ENCODE measurements at regions not wholly inside any gene's neighbourhood (a gene's known extent, or its start where the extent isn't known, plus 50 kb on each side); places are given as distances from the start of the nearest gene placed in this dataset.

DNA sequence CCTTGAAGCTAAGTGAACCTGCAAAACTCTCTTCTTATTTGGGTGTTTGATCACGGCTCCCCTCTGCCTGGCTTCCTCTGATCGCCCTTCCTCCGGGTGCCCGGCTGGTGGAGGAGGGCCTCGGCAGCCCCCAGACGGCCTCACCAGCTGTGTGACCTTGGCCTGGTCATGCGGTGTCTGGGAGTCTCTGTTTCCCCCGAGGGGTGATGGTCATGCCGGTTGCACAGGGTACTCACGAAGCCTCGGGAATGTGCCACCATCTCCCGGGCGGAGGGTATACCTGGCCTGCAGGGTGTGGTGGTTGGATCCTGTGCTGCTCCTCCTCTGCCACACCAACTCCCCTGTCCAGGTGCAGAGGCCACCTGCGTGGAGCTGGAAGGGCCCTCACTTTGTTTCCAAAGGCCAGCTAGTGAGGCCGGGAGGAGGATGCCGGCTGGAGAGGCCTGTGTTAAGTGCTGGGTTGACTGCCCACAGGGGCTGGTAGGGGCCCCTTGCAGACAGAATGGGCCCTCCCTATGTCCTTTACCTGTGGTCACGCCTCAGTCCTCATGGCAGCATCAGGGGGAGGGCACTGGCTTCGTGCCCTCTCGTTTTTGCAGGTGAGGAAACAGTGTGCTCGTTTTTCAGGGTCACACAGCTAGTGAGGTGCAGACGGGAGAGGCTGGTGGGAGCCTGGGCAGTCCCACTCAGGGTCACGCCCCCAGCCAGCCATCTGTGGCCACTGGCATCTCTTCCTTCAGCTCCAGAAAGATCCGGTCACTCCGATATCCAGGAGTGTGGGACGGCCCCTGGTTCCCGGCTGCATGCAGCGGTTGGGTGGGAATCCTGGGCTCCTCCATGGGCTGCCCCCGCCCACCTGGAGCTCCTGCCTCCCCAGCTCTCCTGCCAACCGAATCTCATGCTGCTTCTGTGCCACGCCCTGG lies 148.5 kb upstream of the GSE1 start:
- DNase-seq (ENCODE audit: low read depth): no peak
- H3K4me3 ChIP-seq (ENCODE audit: low read length): no peak overlapping the region
- TF ChIP-seq, protein P1, sequence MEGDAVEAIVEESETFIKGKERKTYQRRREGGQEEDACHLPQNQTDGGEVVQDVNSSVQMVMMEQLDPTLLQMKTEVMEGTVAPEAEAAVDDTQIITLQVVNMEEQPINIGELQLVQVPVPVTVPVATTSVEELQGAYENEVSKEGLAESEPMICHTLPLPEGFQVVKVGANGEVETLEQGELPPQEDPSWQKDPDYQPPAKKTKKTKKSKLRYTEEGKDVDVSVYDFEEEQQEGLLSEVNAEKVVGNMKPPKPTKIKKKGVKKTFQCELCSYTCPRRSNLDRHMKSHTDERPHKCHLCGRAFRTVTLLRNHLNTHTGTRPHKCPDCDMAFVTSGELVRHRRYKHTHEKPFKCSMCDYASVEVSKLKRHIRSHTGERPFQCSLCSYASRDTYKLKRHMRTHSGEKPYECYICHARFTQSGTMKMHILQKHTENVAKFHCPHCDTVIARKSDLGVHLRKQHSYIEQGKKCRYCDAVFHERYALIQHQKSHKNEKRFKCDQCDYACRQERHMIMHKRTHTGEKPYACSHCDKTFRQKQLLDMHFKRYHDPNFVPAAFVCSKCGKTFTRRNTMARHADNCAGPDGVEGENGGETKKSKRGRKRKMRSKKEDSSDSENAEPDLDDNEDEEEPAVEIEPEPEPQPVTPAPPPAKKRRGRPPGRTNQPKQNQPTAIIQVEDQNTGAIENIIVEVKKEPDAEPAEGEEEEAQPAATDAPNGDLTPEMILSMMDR (conservative IDR thresholded peaks at IDR 0.05; ENCODE audit: low read depth, low read length): no peak

DNA sequence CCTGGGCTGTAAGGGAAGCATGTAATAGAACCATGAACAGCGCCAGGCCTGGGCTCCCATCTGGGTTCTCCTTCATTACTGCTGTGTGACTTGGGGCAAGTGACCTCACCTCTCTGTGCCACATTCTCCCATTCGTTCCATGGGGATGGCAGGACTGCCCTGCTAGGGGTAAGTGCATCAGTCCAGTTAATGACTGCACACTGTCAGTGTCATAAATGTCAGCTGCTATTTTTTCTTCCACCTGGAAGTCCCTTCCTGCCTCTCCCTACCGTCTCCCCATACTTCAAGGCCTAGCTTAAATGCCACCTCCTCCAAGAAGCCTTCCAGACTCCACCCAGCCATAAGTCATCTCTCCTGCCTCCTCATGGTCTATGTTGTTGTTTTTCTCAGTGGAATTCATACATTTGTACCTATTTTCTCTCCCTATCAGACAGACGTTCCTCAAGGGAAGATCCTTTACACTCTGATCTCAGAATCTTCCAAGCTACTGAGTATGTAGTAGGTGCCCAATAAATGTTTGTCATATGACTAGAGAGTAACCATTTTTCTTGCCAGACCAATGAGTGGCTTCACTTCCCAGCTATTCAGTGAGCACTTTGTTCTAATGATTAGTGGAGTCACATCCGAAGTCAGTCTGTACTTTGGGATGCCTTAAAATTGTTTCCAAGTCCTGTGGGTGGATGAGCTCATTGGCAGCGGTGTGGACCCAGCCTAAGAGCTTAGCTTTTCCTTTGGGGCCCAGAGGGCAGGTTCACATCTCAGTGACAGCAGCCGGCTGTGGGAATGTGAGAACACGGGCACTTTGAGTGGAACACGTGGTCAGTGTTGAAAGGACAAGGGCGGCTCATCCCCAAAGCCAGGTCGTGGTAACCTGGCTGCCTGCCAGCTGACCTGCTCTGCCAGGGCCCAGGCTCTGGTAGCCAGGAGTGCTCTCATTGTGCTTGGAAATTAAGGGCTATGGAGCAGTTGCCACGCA lies 147.5 kb upstream of the GSE1 start:
- no peak for DNase-seq (ENCODE audit: low read depth)
- H3K4me3 ChIP-seq (ENCODE audit: low read length): no peak overlapping the region
- TF ChIP-seq, protein P1 (conservative IDR thresholded peaks at IDR 0.05; ENCODE audit: low read depth, low read length): no peak

GRCh38 chr16:85466304-85466700 lies 146.8 kb upstream of the GSE1 start:
- TF ChIP-seq, protein P1 (conservative IDR thresholded peaks at IDR 0.05; ENCODE audit: low read depth, low read length): no peak
- DNase-seq (ENCODE audit: low read depth): no peak
- no peak overlapping the region for H3K4me3 ChIP-seq (ENCODE audit: low read length)

DNA sequence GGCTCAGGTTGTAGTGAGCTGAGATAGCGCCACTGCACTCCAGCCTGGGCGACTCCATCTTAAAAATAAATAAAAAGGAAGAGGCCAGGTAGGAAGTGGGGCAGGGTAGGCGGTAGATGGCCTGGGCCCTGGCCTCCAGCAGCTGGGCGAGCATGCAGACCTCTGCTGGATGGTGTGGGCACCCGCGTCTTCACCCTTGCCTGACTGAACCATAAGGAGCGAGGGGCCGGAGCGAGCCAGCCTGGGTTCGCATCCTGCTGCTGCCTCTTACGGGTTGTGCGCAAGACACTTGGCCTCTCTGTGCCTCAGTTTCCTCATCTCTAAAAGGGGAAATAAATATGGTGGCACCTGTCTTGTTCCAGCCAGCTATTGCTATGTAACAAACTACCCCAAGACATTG lies 146.1 kb upstream of the GSE1 start:
- TF ChIP-seq, protein P1 (conservative IDR thresholded peaks at IDR 0.05; ENCODE audit: low read depth, low read length): no peak
- DNase-seq (ENCODE audit: low read depth): no peak
- no peak overlapping the region for H3K4me3 ChIP-seq (ENCODE audit: low read length)

- TF ChIP-seq, protein P1 (conservative IDR thresholded peaks at IDR 0.05; ENCODE audit: low read depth, low read length): no peak
- no peak for DNase-seq (ENCODE audit: low read depth)
- no peak overlapping the region for H3K4me3 ChIP-seq (ENCODE audit: low read length)
Measured at GRCh38 chr16:85469929-85470590, 143.1 kb upstream of the GSE1 start.

GRCh38 chr16:85470873-85471272 lies 142.2 kb upstream of the GSE1 start:
- TF ChIP-seq, protein P1 (conservative IDR thresholded peaks at IDR 0.05; ENCODE audit: low read depth, low read length): no peak
- no peak for DNase-seq (ENCODE audit: low read depth)
- H3K4me3 ChIP-seq (ENCODE audit: low read length): no peak overlapping the region
